ENCODE measurements at regions not wholly inside any gene's neighbourhood (a gene's known extent, or its start where the extent isn't known, plus 50 kb on each side); places are given as distances from the start of the nearest gene placed in this dataset.

DNA sequence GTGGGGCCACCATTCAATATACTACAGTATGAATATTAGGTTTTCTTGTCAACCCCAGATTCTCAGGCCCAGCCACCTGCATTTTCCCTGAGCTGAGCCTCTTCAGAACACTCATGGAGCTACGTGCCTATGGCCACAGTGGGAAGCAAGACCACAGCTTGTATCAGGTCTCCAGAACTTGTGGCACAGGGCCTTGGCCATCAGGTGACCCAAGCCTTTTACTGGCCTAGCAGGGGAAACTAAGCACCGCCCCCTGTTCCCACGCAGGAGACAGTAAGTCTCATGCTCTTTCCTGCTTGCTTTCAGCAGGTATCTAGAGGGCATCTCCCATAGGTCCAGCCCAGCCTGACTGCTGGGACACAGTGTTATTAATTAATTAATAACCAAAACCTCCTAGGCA, 138.4 kb upstream of the MAMLD1 start:
- ChIA-PET POLR2A (no interaction called here), CTCF (ENCODE audit: low intra/inter-chr PET ratio) (no interaction called here)
- 0 out of 2 replicates have a peak, but pooled peaks cover 5% of the 10 kb centered on the region for H4K20me1 ChIP-seq (replicated peaks; ENCODE audit: control insufficient read depth, insufficient read depth, low read length)
- no peak overlapping the region for H2AFZ ChIP-seq (ENCODE audit: low read depth, low read length)
- ATAC-seq (no peak), FAIRE-seq (no peak), DNase-seq (ENCODE audit: extremely low read depth in 1 of 4, low spot score in 3 of 4) (no peak)
- in situ Hi-C loops (cut with MboI) (no loop called here), intact Hi-C loops (cut with micrococcal nuclease) (no loop called here)
- H3K9me3 ChIP-seq (replicated peaks; ENCODE audit: control insufficient read depth, insufficient read depth, low read depth, low read length) = no peaks in the 10 kb centered on the region
- H3K9me1 ChIP-seq (ENCODE audit: control insufficient read depth, insufficient read depth, low read length) = no peaks in the 10 kb centered on the region
- peaks cover 0 to 15% of the 10 kb centered on the region in 2 experiments; a peak in 2 of 5 replicates for H3K27me3 ChIP-seq (ENCODE audit: control insufficient read depth in 2 of 2, insufficient read depth in 2 of 2, low read length in 2 of 2)
- H3K79me2 ChIP-seq (ENCODE audit: control insufficient read depth, insufficient read depth, low read length) = no peaks in the 10 kb centered on the region
- no peak overlapping the region for H3K4me3 ChIP-seq
- WGBS (ENCODE audit: insufficient coverage, low coverage, missing lambda C conversion rate) = 0% methylated on average over 3 of the region's 3 CpGs
- H3K9ac ChIP-seq (ENCODE audit: insufficient read depth in 1 of 2, low read depth in 2 of 2, low read length in 2 of 2) = no peak overlapping the region
- no peaks in the 10 kb centered on the region for H3K4me1 ChIP-seq (replicated peaks in 1 of 2; ENCODE audit: control insufficient read depth in 2 of 2, insufficient read depth in 2 of 2, low read length in 2 of 2)
- H3K4me2 ChIP-seq (ENCODE audit: insufficient read depth, low read length) = no peak overlapping the region
- BruUV-seq (replicated peaks) = no TSS peak
- H3K27ac ChIP-seq (ENCODE audit: extremely low read depth, low read depth, low read length) = no peak overlapping the region
- no peaks in the 10 kb centered on the region for H3K36me3 ChIP-seq (ENCODE audit: control insufficient read depth, insufficient read depth, low read length)
- TF ChIP-seq ZNF764 (CRISPR knock-in tag; IDR thresholded peaks at IDR 0.05; ENCODE audit: low read depth) = no peak
- TF ChIP-seq, protein P1, sequence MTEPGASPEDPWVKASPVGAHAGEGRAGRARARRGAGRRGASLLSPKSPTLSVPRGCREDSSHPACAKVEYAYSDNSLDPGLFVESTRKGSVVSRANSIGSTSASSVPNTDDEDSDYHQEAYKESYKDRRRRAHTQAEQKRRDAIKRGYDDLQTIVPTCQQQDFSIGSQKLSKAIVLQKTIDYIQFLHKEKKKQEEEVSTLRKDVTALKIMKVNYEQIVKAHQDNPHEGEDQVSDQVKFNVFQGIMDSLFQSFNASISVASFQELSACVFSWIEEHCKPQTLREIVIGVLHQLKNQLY (CRISPR knock-in tag; conservative IDR thresholded peaks at IDR 0.05) = no peak
- TF ChIP-seq, protein P2, sequence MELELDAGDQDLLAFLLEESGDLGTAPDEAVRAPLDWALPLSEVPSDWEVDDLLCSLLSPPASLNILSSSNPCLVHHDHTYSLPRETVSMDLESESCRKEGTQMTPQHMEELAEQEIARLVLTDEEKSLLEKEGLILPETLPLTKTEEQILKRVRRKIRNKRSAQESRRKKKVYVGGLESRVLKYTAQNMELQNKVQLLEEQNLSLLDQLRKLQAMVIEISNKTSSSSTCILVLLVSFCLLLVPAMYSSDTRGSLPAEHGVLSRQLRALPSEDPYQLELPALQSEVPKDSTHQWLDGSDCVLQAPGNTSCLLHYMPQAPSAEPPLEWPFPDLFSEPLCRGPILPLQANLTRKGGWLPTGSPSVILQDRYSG (tag; conservative IDR thresholded peaks at IDR 0.05; ENCODE audit: low read depth) = no peak
- no peak for TF ChIP-seq ZNF41 (CRISPR knock-in tag; conservative IDR thresholded peaks at IDR 0.05)
- TF ChIP-seq PTBP1 (IDR thresholded peaks at IDR 0.05; ENCODE audit: low read depth, low read length) = no peak
- TF ChIP-seq GATAD2A (IDR thresholded peaks at IDR 0.05) = no peak
- TF ChIP-seq, protein P3, sequence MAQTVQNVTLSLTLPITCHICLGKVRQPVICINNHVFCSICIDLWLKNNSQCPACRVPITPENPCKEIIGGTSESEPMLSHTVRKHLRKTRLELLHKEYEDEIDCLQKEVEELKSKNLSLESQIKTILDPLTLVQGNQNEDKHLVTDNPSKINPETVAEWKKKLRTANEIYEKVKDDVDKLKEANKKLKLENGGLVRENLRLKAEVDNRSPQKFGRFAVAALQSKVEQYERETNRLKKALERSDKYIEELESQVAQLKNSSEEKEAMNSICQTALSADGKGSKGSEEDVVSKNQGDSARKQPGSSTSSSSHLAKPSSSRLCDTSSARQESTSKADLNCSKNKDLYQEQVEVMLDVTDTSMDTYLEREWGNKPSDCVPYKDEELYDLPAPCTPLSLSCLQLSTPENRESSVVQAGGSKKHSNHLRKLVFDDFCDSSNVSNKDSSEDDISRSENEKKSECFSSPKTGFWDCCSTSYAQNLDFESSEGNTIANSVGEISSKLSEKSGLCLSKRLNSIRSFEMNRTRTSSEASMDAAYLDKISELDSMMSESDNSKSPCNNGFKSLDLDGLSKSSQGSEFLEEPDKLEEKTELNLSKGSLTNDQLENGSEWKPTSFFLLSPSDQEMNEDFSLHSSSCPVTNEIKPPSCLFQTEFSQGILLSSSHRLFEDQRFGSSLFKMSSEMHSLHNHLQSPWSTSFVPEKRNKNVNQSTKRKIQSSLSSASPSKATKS (CRISPR knock-in tag; IDR thresholded peaks at IDR 0.05) = no peak
- no peak for TF ChIP-seq FOXK1 (CRISPR knock-in tag; IDR thresholded peaks at IDR 0.05; ENCODE audit: borderline replicate concordance)
- TF ChIP-seq, protein P4, sequence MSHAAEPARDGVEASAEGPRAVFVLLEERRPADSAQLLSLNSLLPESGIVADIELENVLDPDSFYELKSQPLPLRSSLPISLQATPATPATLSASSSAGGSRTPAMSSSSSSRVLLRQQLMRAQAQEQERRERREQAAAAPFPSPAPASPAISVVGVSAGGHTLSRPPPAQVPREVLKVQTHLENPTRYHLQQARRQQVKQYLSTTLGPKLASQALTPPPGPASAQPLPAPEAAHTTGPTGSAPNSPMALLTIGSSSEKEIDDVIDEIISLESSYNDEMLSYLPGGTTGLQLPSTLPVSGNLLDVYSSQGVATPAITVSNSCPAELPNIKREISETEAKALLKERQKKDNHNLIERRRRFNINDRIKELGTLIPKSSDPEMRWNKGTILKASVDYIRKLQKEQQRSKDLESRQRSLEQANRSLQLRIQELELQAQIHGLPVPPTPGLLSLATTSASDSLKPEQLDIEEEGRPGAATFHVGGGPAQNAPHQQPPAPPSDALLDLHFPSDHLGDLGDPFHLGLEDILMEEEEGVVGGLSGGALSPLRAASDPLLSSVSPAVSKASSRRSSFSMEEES (CRISPR knock-in tag; IDR thresholded peaks at IDR 0.05) = no peak
- no peak for TF ChIP-seq ELF2 (CRISPR knock-in tag; IDR thresholded peaks at IDR 0.05)
- no peak for TF ChIP-seq POLR2AphosphoS5 (IDR thresholded peaks at IDR 0.05; ENCODE audit: control insufficient read depth, insufficient read depth, low read depth, low read length)
- no peak for TF ChIP-seq TRIM28 (IDR thresholded peaks at IDR 0.05)
- TF ChIP-seq KAT7 (CRISPR knock-in tag; IDR thresholded peaks at IDR 0.05; ENCODE audit: borderline replicate concordance) = no peak
- TF ChIP-seq EZH2 (IDR thresholded peaks at IDR 0.05; ENCODE audit: borderline replicate concordance, low read depth, low read length) = no peak
- TF ChIP-seq ZNF143 (CRISPR knock-in tag; IDR thresholded peaks at IDR 0.05) = no peak
- TF ChIP-seq, protein P5, sequence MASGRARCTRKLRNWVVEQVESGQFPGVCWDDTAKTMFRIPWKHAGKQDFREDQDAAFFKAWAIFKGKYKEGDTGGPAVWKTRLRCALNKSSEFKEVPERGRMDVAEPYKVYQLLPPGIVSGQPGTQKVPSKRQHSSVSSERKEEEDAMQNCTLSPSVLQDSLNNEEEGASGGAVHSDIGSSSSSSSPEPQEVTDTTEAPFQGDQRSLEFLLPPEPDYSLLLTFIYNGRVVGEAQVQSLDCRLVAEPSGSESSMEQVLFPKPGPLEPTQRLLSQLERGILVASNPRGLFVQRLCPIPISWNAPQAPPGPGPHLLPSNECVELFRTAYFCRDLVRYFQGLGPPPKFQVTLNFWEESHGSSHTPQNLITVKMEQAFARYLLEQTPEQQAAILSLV (tag; IDR thresholded peaks at IDR 0.05) = no peak
- no peak for TF ChIP-seq NFXL1 (CRISPR knock-in tag; IDR thresholded peaks at IDR 0.05)

Measured in K562 (cell line).